ENCODE measurements at regions not wholly inside any gene's neighbourhood (a gene's known extent, or its start where the extent isn't known, plus 50 kb on each side); places are given as distances from the start of the nearest gene placed in this dataset.
"Not testable (repeated sequence)": the region's sequence is repeated elsewhere in the genome, so short reads cannot be mapped to it uniquely, and the experiment has no call there.

GRCh38 chr3:55249156-55249555 lies 237.9 kb downstream of the WNT5A start:
- H3K4me3 ChIP-seq (ENCODE audit: low read depth, low read length): not testable (repeated sequence)

GRCh38 chr3:55247666-55248065 lies 239.4 kb downstream of the WNT5A start:
- Histone ChIP-seq H3K4ac (ENCODE audit: low read depth, low read length) (no peak overlapping the region), H3K23ac (ENCODE audit: low read length) (no peak overlapping the region), H3K27ac (ENCODE audit: low read depth, low read length) (no peak overlapping the region), H3K27me3 (ENCODE audit: insufficient read depth, low read length) (no peaks in the 10 kb centered on the region), H3K36me3 (ENCODE audit: control insufficient read depth in 1 of 2, insufficient read depth in 2 of 2, low read length in 2 of 2) (no peaks in the 10 kb centered on the region), H4K8ac (ENCODE audit: low read depth, low read length) (no peak overlapping the region), H2AK5ac (ENCODE audit: low read length) (no peak overlapping the region), H2AFZ (ENCODE audit: insufficient read depth, low read length, poor library complexity) (no peak overlapping the region), H3K4me1 (ENCODE audit: control insufficient read depth in 1 of 2, insufficient read depth in 2 of 2, low read length in 2 of 2) (no peaks in the 10 kb centered on the region), H3K79me2 (ENCODE audit: control insufficient read depth, insufficient read depth, low read length, poor library complexity) (no peaks in the 10 kb centered on the region), H2BK5ac (ENCODE audit: low read depth, low read length, poor library complexity) (no peak overlapping the region), H3K18ac (ENCODE audit: low read length) (no peak overlapping the region), H2BK120ac (ENCODE audit: insufficient read depth, low read length, poor library complexity) (no peak overlapping the region), H3K9me3 (ENCODE audit: insufficient read depth, low read depth, low read length) (peaks cover 1% of the 10 kb centered on the region), H3K14ac (ENCODE audit: low read length) (no peak overlapping the region), H4K91ac (ENCODE audit: low read depth, low read length) (no peak overlapping the region), H3K4me3 (ENCODE audit: low read depth, low read length) (no peak overlapping the region), H3K4me2 (ENCODE audit: low read length) (no peak overlapping the region), H2BK12ac (ENCODE audit: low read length) (no peak overlapping the region), H3K79me1 (ENCODE audit: low read length) (no peaks in the 10 kb centered on the region), H4K12ac (ENCODE audit: low read depth, low read length) (no peak overlapping the region), H3K9ac (ENCODE audit: low read length) (no peak overlapping the region)
- peak in 1 of 2 donors; percentile 18 for DNase-seq
- no CpG with 5 or more reads among the region's 3 CpGs for WGBS (ENCODE audit: extremely low coverage, insufficient coverage, insufficient read length)

More at GRCh38 chr3:55249156-55249555, 237.9 kb downstream of the WNT5A start:
- H3K9me3 ChIP-seq (ENCODE audit: insufficient read depth, low read depth, low read length); H4K12ac ChIP-seq (ENCODE audit: low read depth, low read length); H2AK5ac ChIP-seq (ENCODE audit: low read length); H2BK12ac ChIP-seq (ENCODE audit: low read length); H3K4ac ChIP-seq (ENCODE audit: low read depth, low read length); H2AFZ ChIP-seq (ENCODE audit: insufficient read depth, low read length, poor library complexity); H3K23ac ChIP-seq (ENCODE audit: low read length); H3K9ac ChIP-seq (ENCODE audit: low read length); H3K79me2 ChIP-seq (ENCODE audit: control insufficient read depth, insufficient read depth, low read length, poor library complexity); H3K4me2 ChIP-seq (ENCODE audit: low read length); H3K14ac ChIP-seq (ENCODE audit: low read length); H3K4me1 ChIP-seq (ENCODE audit: control insufficient read depth in 1 of 2, insufficient read depth in 2 of 2, low read length in 2 of 2); H3K27ac ChIP-seq (ENCODE audit: low read depth, low read length); H3K79me1 ChIP-seq (ENCODE audit: low read length); H4K91ac ChIP-seq (ENCODE audit: low read depth, low read length); H3K18ac ChIP-seq (ENCODE audit: low read length); H3K27me3 ChIP-seq (ENCODE audit: insufficient read depth, low read length); H2BK5ac ChIP-seq (ENCODE audit: low read depth, low read length, poor library complexity); H3K36me3 ChIP-seq (ENCODE audit: control insufficient read depth in 1 of 2, insufficient read depth in 2 of 2, low read length in 2 of 2); H4K8ac ChIP-seq (ENCODE audit: low read depth, low read length); H2BK120ac ChIP-seq (ENCODE audit: insufficient read depth, low read length, poor library complexity): not testable (repeated sequence)
- no CpG with 5 or more reads among the region's 6 CpGs for WGBS (ENCODE audit: extremely low coverage, insufficient coverage, insufficient read length)
- DNase-seq: peak; percentile 70 to 86

DNA sequence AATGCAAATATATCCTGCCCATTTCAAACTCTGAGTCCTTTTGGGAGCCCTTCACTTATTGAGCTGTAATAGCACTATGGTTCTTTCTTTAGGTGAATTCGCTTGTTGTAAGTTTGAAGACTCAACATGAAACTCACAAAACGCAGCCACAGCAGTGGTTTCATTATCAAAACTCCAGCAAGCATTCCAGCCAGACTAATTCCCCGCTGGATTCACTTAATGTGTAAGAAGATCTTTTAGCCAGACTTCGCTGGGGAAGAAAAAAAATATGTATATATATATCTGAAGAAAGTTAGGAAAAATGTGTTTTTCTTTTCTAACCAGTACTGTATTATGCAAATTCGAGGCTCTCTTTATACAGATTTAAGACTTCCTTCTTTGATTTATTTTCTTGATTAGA lies 241.1 kb downstream of the WNT5A start:
- Histone ChIP-seq H3K27ac (ENCODE audit: low read depth, low read length) (no peak overlapping the region), H3K79me2 (ENCODE audit: control insufficient read depth, insufficient read depth, low read length, poor library complexity) (no peaks in the 10 kb centered on the region), H3K9me3 (ENCODE audit: insufficient read depth, low read depth, low read length) (peaks cover 1% of the 10 kb centered on the region), H3K79me1 (ENCODE audit: low read length) (no peaks in the 10 kb centered on the region), H4K8ac (ENCODE audit: low read depth, low read length) (no peak overlapping the region), H3K4me2 (ENCODE audit: low read length) (no peak overlapping the region), H3K14ac (ENCODE audit: low read length) (no peak overlapping the region), H3K4me1 (ENCODE audit: control insufficient read depth in 1 of 2, insufficient read depth in 2 of 2, low read length in 2 of 2) (no peaks in the 10 kb centered on the region), H4K91ac (ENCODE audit: low read depth, low read length) (no peak overlapping the region), H3K23ac (ENCODE audit: low read length) (no peak overlapping the region), H2BK120ac (ENCODE audit: insufficient read depth, low read length, poor library complexity) (no peak overlapping the region), H4K12ac (ENCODE audit: low read depth, low read length) (no peak overlapping the region), H3K27me3 (ENCODE audit: insufficient read depth, low read length) (no peaks in the 10 kb centered on the region), H3K4me3 (ENCODE audit: low read depth, low read length) (no peak overlapping the region), H2BK5ac (ENCODE audit: low read depth, low read length, poor library complexity) (no peak overlapping the region), H2AK5ac (ENCODE audit: low read length) (no peak overlapping the region), H3K9ac (ENCODE audit: low read length) (no peak overlapping the region), H2AFZ (ENCODE audit: insufficient read depth, low read length, poor library complexity) (no peak overlapping the region), H3K18ac (ENCODE audit: low read length) (no peak overlapping the region), H3K4ac (ENCODE audit: low read depth, low read length) (no peak overlapping the region), H3K36me3 (ENCODE audit: control insufficient read depth in 1 of 2, insufficient read depth in 2 of 2, low read length in 2 of 2) (no peaks in the 10 kb centered on the region), H2BK12ac (ENCODE audit: low read length) (no peak overlapping the region)
- no peak for DNase-seq
- WGBS (ENCODE audit: extremely low coverage, insufficient coverage, insufficient read length): no CpG with 5 or more reads among the region's 5 CpGs

- WGBS (ENCODE audit: extremely low coverage, insufficient coverage, insufficient read length): no CpG with 5 or more reads among the region's 2 CpGs
- Histone ChIP-seq H3K9me3 (ENCODE audit: insufficient read depth, low read depth, low read length) (peaks cover 1% of the 10 kb centered on the region), H2AK5ac (ENCODE audit: low read length) (no peak overlapping the region), H3K14ac (ENCODE audit: low read length) (no peak overlapping the region), H3K23ac (ENCODE audit: low read length) (no peak overlapping the region), H3K4me1 (ENCODE audit: control insufficient read depth in 1 of 2, insufficient read depth in 2 of 2, low read length in 2 of 2) (no peaks in the 10 kb centered on the region), H2BK5ac (ENCODE audit: low read depth, low read length, poor library complexity) (no peak overlapping the region), H4K91ac (ENCODE audit: low read depth, low read length) (no peak overlapping the region), H3K9ac (ENCODE audit: low read length) (no peak overlapping the region), H3K79me1 (ENCODE audit: low read length) (no peaks in the 10 kb centered on the region), H4K8ac (ENCODE audit: low read depth, low read length) (no peak overlapping the region), H3K36me3 (ENCODE audit: control insufficient read depth in 1 of 2, insufficient read depth in 2 of 2, low read length in 2 of 2) (no peaks in the 10 kb centered on the region), H2BK12ac (ENCODE audit: low read length) (no peak overlapping the region), H4K12ac (ENCODE audit: low read depth, low read length) (no peak overlapping the region), H3K18ac (ENCODE audit: low read length) (no peak overlapping the region), H3K27me3 (ENCODE audit: insufficient read depth, low read length) (no peaks in the 10 kb centered on the region), H3K4me2 (ENCODE audit: low read length) (no peak overlapping the region), H2BK120ac (ENCODE audit: insufficient read depth, low read length, poor library complexity) (no peak overlapping the region), H3K27ac (ENCODE audit: low read depth, low read length) (no peak overlapping the region), H3K79me2 (ENCODE audit: control insufficient read depth, insufficient read depth, low read length, poor library complexity) (no peaks in the 10 kb centered on the region), H3K4me3 (ENCODE audit: low read depth, low read length) (no peak overlapping the region), H3K4ac (ENCODE audit: low read depth, low read length) (no peak overlapping the region), H2AFZ (ENCODE audit: insufficient read depth, low read length, poor library complexity) (no peak overlapping the region)
- no peak for DNase-seq
These were observed 241.8 kb downstream of the WNT5A start for GRCh38 chr3:55245351-55245750.
